ENCODE measurements at regions not wholly inside any gene's neighbourhood (a gene's known extent, or its start where the extent isn't known, plus 50 kb on each side); places are given as distances from the start of the nearest gene placed in this dataset. TPM values are rescaled to one million over a fixed set of nuclear protein-coding genes. Genes with fewer than 3 reads are reported as not detected.

DNA sequence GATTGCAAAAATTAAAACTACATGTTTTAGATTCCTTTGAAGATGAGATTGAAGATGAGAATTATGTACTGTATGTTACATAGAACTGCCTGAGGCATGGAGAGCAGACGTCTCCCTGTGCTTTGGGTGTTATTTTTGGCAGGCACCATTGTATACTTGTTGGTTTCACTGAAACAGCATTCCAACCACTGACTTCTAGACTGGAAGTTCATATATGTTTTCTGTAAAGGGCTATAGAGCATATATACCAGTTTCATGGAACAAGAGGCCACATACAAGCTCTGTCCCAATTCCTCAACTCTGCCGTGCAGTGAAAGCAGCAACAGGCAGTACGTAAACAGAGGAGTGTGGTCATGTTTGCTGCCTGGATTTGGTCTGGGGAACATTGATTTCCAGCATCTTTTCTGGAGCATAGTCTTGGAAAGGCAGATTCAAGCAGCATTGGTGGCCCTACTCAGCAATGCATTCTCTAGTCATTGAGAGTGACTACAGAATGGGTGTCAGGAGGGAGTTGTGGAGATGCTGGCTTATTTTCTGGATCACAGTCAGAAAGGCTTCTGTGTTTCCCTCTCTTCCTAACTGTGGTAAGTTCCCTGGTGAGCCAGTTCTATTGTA, 57.6 kb upstream of the CNTN1 start:
- Histone ChIP-seq H3K9me3 (ENCODE audit: control insufficient read depth in 4 of 4, insufficient read depth in 3 of 4, low read length in 3 of 4) (no peaks in the 10 kb centered on the region), H3K27me3 (ENCODE audit: control insufficient read depth in 3 of 3, insufficient read depth in 3 of 3, low read length in 2 of 3) (no peaks in the 10 kb centered on the region), H3K9ac (ENCODE audit: insufficient read depth in 1 of 2, low read length in 2 of 2) (no peak overlapping the region), H3K36me3 (ENCODE audit: control insufficient read depth in 4 of 4, insufficient read depth in 4 of 4, low read length in 4 of 4) (no peaks in the 10 kb centered on the region), H3K4me1 (ENCODE audit: control insufficient read depth in 5 of 5, insufficient read depth in 5 of 5, low read length in 5 of 5) (peaks cover 0 to 8% (median 0%) of the 10 kb centered on the region in 5 donors), H3K27ac (ENCODE audit: low read depth in 1 of 2, low read length in 1 of 2) (no peak overlapping the region), H3K4me3 (no peak overlapping the region)
- TF ChIP-seq, protein P1, sequence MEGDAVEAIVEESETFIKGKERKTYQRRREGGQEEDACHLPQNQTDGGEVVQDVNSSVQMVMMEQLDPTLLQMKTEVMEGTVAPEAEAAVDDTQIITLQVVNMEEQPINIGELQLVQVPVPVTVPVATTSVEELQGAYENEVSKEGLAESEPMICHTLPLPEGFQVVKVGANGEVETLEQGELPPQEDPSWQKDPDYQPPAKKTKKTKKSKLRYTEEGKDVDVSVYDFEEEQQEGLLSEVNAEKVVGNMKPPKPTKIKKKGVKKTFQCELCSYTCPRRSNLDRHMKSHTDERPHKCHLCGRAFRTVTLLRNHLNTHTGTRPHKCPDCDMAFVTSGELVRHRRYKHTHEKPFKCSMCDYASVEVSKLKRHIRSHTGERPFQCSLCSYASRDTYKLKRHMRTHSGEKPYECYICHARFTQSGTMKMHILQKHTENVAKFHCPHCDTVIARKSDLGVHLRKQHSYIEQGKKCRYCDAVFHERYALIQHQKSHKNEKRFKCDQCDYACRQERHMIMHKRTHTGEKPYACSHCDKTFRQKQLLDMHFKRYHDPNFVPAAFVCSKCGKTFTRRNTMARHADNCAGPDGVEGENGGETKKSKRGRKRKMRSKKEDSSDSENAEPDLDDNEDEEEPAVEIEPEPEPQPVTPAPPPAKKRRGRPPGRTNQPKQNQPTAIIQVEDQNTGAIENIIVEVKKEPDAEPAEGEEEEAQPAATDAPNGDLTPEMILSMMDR (IDR thresholded peaks at IDR 0.05; ENCODE audit: control extremely low read depth, extremely low read depth), result no peak
- 68 to 73% methylated on average over 3 of the region's 3 CpGs for WGBS, 2 donors
- DNase-seq (peak in 2 of 3 donors; percentile 51 to 64), ATAC-seq (ENCODE audit: insufficient read depth, low FRiP score) (no peak)

DNA sequence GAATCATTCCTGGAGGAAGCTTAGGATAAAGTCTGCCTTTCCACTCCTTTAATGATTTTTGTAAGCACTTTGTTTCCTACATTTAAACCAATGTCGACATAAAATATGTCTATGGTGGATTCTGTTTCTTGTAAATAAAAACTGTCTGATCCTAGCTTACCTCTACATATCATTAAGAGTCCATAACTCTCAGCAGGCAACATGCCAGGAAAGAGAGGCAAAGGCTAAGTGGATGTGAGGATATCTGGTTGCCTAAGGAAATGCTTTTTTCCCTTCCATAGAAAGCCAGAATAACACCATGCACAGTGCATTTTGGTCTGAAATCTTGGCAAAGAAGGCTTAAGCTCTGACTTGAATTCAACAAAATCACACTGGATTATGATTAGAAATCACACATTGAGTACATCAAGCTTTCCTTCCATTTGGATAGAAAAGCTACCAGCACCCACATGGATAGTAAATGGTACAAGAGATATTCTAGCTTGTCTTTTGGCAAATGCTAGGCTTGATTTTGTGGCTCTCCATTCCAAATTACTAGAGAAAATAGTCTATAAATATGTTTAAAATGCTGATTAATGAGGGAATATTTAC, 57.0 kb upstream of the CNTN1 start:
- H3K27me3 ChIP-seq (ENCODE audit: control insufficient read depth in 3 of 3, insufficient read depth in 3 of 3, low read length in 2 of 3), result no peaks in the 10 kb centered on the region
- TF ChIP-seq, protein P1 (IDR thresholded peaks at IDR 0.05; ENCODE audit: control extremely low read depth, extremely low read depth), result no peak
- H3K9ac ChIP-seq (ENCODE audit: insufficient read depth in 1 of 2, low read length in 2 of 2), result no peak overlapping the region
- ATAC-seq (ENCODE audit: insufficient read depth, low FRiP score), result no peak
- peaks cover 0 to 8% (median 0%) of the 10 kb centered on the region in 5 donors for H3K4me1 ChIP-seq (ENCODE audit: control insufficient read depth in 5 of 5, insufficient read depth in 5 of 5, low read length in 5 of 5)
- 81 to 86% methylated on average over 1 of the region's 1 CpG for WGBS, 2 donors
- no peaks in the 10 kb centered on the region for H3K9me3 ChIP-seq (ENCODE audit: control insufficient read depth in 4 of 4, insufficient read depth in 3 of 4, low read length in 3 of 4)
- H3K36me3 ChIP-seq (ENCODE audit: control insufficient read depth in 4 of 4, insufficient read depth in 4 of 4, low read length in 4 of 4), result no peaks in the 10 kb centered on the region
- H3K27ac ChIP-seq (ENCODE audit: low read depth in 1 of 2, low read length in 1 of 2), result no peak overlapping the region
- no peak overlapping the region for H3K4me3 ChIP-seq
- DNase-seq, result no peak

Small RNAs in the stretch of these regions (small RNA-seq; reads per million reads assigned to genes)
- not detected for gene RNU6-713P (ENCODE audit: low replicate concordance)
